Neural progenitor cell (in vitro differentiated cells): ENCODE measurements at regions not wholly inside any gene's neighbourhood (a gene's known extent, or its start where the extent isn't known, plus 50 kb on each side); places are given as distances from the start of the nearest gene placed in this dataset.
"Not testable (repeated sequence)": the region's sequence is repeated elsewhere in the genome, so short reads cannot be mapped to it uniquely, and the experiment has no call there.

Experiments used
- DNase-seq: peaks from one replicate; pipeline ENCODE4 v3.0.0-alpha.2; 2016; ENCODE audit warnings: low spot score
- H2AFZ ChIP-seq: fragments of 200-600 bp; sonication (generic); replicated peaks from 2 replicates; pipeline ENCODE4 v1.6.1; 2016; ENCODE audit warnings: antibody characterized with exemption
- H3F3A ChIP-seq: fragments of 200-600 bp; sonication (generic); 2 replicates; pipeline ENCODE4 v1.6.1; 2016; ENCODE audit warnings: antibody characterized with exemption, low read depth
- H3K27ac ChIP-seq: fragments of 200-600 bp; sonication (generic); 2 replicates; pipeline ENCODE4 v1.5.1; 2016; ENCODE audit warnings: mild to moderate bottlenecking
- H3K27me3 ChIP-seq: fragments of 200-600 bp; sonication (generic); 2 replicates; pipeline ENCODE4 v1.6.1; 2016; ENCODE audit warnings: mild to moderate bottlenecking, moderate library complexity
- H3K36me3 ChIP-seq: fragments of 200-600 bp; sonication (generic); 2 replicates; pipeline ENCODE4 v1.5.1; 2016
- H3K4me1 ChIP-seq: fragments of 200-600 bp; sonication (generic); 2 replicates; pipeline ENCODE4 v1.6.1; 2016; ENCODE audit warnings: mixed run types
- H3K4me2 ChIP-seq: fragments of 200-600 bp; sonication (generic); 2 replicates; pipeline ENCODE4 v1.6.1; 2016
- H3K4me3 ChIP-seq: fragments of 200-600 bp; sonication (generic); 2 replicates; pipeline ENCODE4 v1.5.1; 2016
- H3K79me2 ChIP-seq: fragments of 200-600 bp; sonication (generic); 2 replicates; pipeline ENCODE4 v1.6.1; 2016; ENCODE audit warnings: low read depth
- H3K9ac ChIP-seq: fragments of 200-600 bp; sonication (generic); 2 replicates; pipeline ENCODE4 v1.6.1; 2016
- H3K9me3 ChIP-seq: fragments of 200-600 bp; sonication (generic); 2 replicates; pipeline ENCODE4 v1.5.1; 2016; ENCODE audit warnings: low read depth
- H4K20me1 ChIP-seq: fragments of 200-600 bp; sonication (generic); 2 replicates; pipeline ENCODE4 v1.6.1; 2016; ENCODE audit warnings: low read depth
- H3K27ac Mint-ChIP-seq: 3 replicates; pipeline ENCODE4 v1.8.0; 2021; ENCODE audit warnings: mixed read lengths
- H3K27me3 Mint-ChIP-seq: 2 replicates; pipeline ENCODE4 v1.8.0; 2022; ENCODE audit warnings: low read depth, mild to moderate bottlenecking, inconsistent platforms, moderate library complexity, mixed read lengths; ENCODE audit not compliant: insufficient read depth
- H3K36me3 Mint-ChIP-seq: 3 replicates; pipeline ENCODE4 v1.8.0; 2021; ENCODE audit warnings: mixed read lengths
- H3K4me1 Mint-ChIP-seq: 3 replicates; pipeline ENCODE4 v1.8.0; 2021; ENCODE audit warnings: mixed read lengths
- H3K4me3 Mint-ChIP-seq: 3 replicates; pipeline ENCODE4 v1.8.0; 2021; ENCODE audit warnings: mild to moderate bottlenecking, moderate library complexity, mixed read lengths
- H3K9me3 Mint-ChIP-seq: 3 replicates; pipeline ENCODE4 v1.8.0; 2020; ENCODE audit warnings: mixed read lengths
- CTCF ChIP-seq: fragments of 200-600 bp; sonication (generic); IDR thresholded peaks from 2 replicates; pipeline ENCODE4 v1.5.1; 2017; ENCODE audit warnings: antibody characterized with exemption, mild to moderate bottlenecking
- EZH2 ChIP-seq: fragments of 200-600 bp; sonication (generic); IDR thresholded peaks from 2 replicates; pipeline ENCODE4 v1.6.1; 2017; ENCODE audit warnings: antibody characterized with exemption, mild to moderate bottlenecking, moderate library complexity
- EZH2phosphoT487 ChIP-seq: fragments of 200-600 bp; sonication (generic); IDR thresholded peaks from 2 replicates; pipeline ENCODE4 v1.6.1; 2017; ENCODE audit warnings: antibody characterized with exemption

GRCh38 chr17:69677130-69677529, 262.6 kb downstream of the MAP2K6 start:
- DNase-seq, result no peak
- H3K4me3 ChIP-seq, result no peak overlapping the region
- TF ChIP-seq CTCF, result no peak
- no peak for TF ChIP-seq EZH2
- TF ChIP-seq EZH2phosphoT487, result no peak
- H3K9me3 Mint-ChIP-seq, result no peaks in the 10 kb centered on the region
- H3K79me2 ChIP-seq, result no peaks in the 10 kb centered on the region
- no peak overlapping the region for H3K27ac Mint-ChIP-seq
- H3K9me3 ChIP-seq, result no peaks in the 10 kb centered on the region
- H2AFZ ChIP-seq, result no peak overlapping the region
- no peak overlapping the region for H3K4me2 ChIP-seq
- no peak overlapping the region for H3K4me3 Mint-ChIP-seq
- H3K4me1 Mint-ChIP-seq, result no peaks in the 10 kb centered on the region
- H3K27ac ChIP-seq, result no peak overlapping the region
- no peaks in the 10 kb centered on the region for H4K20me1 ChIP-seq
- H3K27me3 ChIP-seq, result no peaks in the 10 kb centered on the region
- no peak overlapping the region for H3K9ac ChIP-seq
- no peaks in the 10 kb centered on the region for H3K4me1 ChIP-seq
- no peaks in the 10 kb centered on the region for H3K36me3 Mint-ChIP-seq
- H3K27me3 Mint-ChIP-seq, result no peaks in the 10 kb centered on the region
- no peaks in the 10 kb centered on the region for H3K36me3 ChIP-seq
- H3F3A ChIP-seq, result no peaks in the 10 kb centered on the region

DNA sequence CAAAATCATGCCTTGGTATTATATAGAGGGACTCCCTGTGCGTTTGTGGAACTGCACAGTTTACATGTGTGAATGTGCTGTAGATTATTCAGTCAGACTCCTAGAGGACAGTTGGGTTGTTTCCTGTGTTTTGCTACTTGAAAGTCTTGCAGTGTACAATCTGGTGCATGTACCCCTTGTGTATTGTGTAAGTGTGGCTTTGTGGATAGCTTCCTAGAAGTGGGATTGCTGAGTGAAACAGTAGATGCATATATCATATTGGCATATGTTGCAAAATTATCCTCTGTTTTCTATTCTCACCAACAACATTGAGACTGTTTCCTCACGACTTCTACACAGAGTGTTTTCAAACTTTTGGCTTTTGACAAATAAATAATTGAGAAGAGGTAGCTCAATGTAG, 263.7 kb downstream of the MAP2K6 start:
- H2AFZ ChIP-seq, result no peak overlapping the region

DNA sequence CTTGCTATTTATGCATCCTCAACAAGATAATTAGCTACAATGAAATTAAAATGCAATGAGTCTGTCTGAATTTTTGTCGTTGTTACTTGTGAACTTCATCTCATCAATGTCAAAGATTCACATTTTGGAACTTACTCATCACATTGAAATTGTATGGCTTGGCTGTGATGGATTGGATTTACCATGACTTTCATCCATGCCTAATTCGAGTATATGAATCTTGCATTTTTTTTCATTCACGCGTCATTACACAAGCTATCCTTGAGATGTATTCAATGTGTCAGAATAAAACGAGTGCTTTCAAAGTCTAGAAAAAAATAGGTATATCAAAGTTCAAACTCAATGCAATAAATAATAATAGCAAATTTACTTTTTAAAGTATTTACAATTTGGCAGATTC, 265.3 kb downstream of the MAP2K6 start:
- Mint-ChIP-seq H3K4me1 (no peaks in the 10 kb centered on the region), H3K4me3 (no peak overlapping the region), H3K27ac (no peak overlapping the region), H3K9me3 (no peaks in the 10 kb centered on the region), H3K36me3 (no peaks in the 10 kb centered on the region), H3K27me3 (no peaks in the 10 kb centered on the region)
- H3K27ac ChIP-seq, result no peak overlapping the region
- no peak for DNase-seq
- H3K4me2 ChIP-seq, result no peak overlapping the region
- TF ChIP-seq CTCF (no peak), EZH2phosphoT487 (no peak), EZH2 (no peak)
- H3K79me2 ChIP-seq, result no peaks in the 10 kb centered on the region
- H3K9ac ChIP-seq, result no peak overlapping the region
- H3K4me3 ChIP-seq, result no peak overlapping the region
- no peaks in the 10 kb centered on the region for H3K9me3 ChIP-seq
- no peaks in the 10 kb centered on the region for H3K27me3 ChIP-seq
- no peaks in the 10 kb centered on the region for H3K4me1 ChIP-seq
- no peaks in the 10 kb centered on the region for H3K36me3 ChIP-seq
- no peaks in the 10 kb centered on the region for H3F3A ChIP-seq
- H4K20me1 ChIP-seq, result no peaks in the 10 kb centered on the region
- no peak overlapping the region for H2AFZ ChIP-seq

More for the DNA sequence above, 263.7 kb downstream of the MAP2K6 start:
- no peaks in the 10 kb centered on the region for H3F3A ChIP-seq
- Mint-ChIP-seq H3K36me3 (no peaks in the 10 kb centered on the region), H3K9me3 (no peaks in the 10 kb centered on the region), H3K27me3 (no peaks in the 10 kb centered on the region), H3K4me3 (no peak overlapping the region), H3K27ac (no peak overlapping the region), H3K4me1 (no peaks in the 10 kb centered on the region)
- H3K4me2 ChIP-seq, result no peak overlapping the region
- DNase-seq, result no peak
- H3K4me1 ChIP-seq, result no peaks in the 10 kb centered on the region
- TF ChIP-seq CTCF, result no peak
- no peak for TF ChIP-seq EZH2phosphoT487
- no peak for TF ChIP-seq EZH2
- H4K20me1 ChIP-seq, result no peaks in the 10 kb centered on the region
- H3K27ac ChIP-seq, result no peak overlapping the region
- H3K36me3 ChIP-seq, result no peaks in the 10 kb centered on the region
- H3K79me2 ChIP-seq, result no peaks in the 10 kb centered on the region
- H3K9ac ChIP-seq, result no peak overlapping the region
- H3K9me3 ChIP-seq, result no peaks in the 10 kb centered on the region
- H3K4me3 ChIP-seq, result no peak overlapping the region
- no peaks in the 10 kb centered on the region for H3K27me3 ChIP-seq

DNA sequence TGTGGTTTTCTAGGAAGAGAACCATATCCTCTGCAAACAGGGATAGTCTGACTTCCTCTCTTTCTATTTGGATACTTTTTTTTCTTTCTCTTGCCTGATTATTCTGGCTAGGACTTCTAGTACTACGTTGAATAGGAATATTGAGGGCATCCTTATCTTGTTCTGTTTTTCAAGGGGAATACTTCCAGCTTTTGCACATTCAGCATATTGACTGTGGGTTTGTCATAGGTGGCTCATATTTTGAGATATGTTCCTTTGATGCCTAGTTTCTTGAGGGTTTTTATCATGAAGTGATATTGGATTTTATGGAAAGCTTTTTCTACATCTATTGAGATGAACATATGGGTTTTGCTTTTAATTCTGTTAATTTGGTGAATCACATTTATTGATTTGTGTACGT, 269.8 kb downstream of the MAP2K6 start:
- Histone ChIP-seq H3K27me3 (no peaks in the 10 kb centered on the region), H3K4me3 (no peak overlapping the region), H3K9me3 (no peaks in the 10 kb centered on the region), H3K79me2 (no peaks in the 10 kb centered on the region), H3F3A (no peaks in the 10 kb centered on the region), H4K20me1 (no peaks in the 10 kb centered on the region), H3K4me2 (no peak overlapping the region), H2AFZ (no peak overlapping the region), H3K4me1 (no peaks in the 10 kb centered on the region), H3K36me3 (no peaks in the 10 kb centered on the region), H3K9ac (no peak overlapping the region), H3K27ac (no peak overlapping the region)
- Mint-ChIP-seq H3K27ac (no peak overlapping the region), H3K9me3 (peaks cover 12% of the 10 kb centered on the region), H3K4me3 (no peak overlapping the region), H3K36me3 (no peaks in the 10 kb centered on the region), H3K4me1 (no peaks in the 10 kb centered on the region), H3K27me3 (peaks cover 2% of the 10 kb centered on the region)
- TF ChIP-seq EZH2phosphoT487, result no peak
- no peak for TF ChIP-seq EZH2
- TF ChIP-seq CTCF, result no peak
- DNase-seq, result no peak

- not testable (repeated sequence) for H3K4me1 ChIP-seq, H4K20me1 ChIP-seq, H3F3A ChIP-seq, H3K27ac Mint-ChIP-seq, H3K4me3 Mint-ChIP-seq, H3K9me3 ChIP-seq, H3K4me3 ChIP-seq, H3K79me2 ChIP-seq, H3K9ac ChIP-seq, H3K4me1 Mint-ChIP-seq, H3K27me3 ChIP-seq, H3K4me2 ChIP-seq, H3K36me3 ChIP-seq, H3K27me3 Mint-ChIP-seq, H2AFZ ChIP-seq, H3K27ac ChIP-seq, H3K36me3 Mint-ChIP-seq, DNase-seq
- peaks cover 12% of the 10 kb centered on the region for H3K9me3 Mint-ChIP-seq
Measured at GRCh38 chr17:69685150-69685549, 270.7 kb downstream of the MAP2K6 start.
